GM12892 (cell line): ENCODE measurements at regions not wholly inside any gene's neighbourhood (a gene's known extent, or its start where the extent isn't known, plus 50 kb on each side); places are given as distances from the start of the nearest gene placed in this dataset.
"Not testable (repeated sequence)": the region's sequence is repeated elsewhere in the genome, so short reads cannot be mapped to it uniquely, and the experiment has no call there.

Source experiments
- POLR2A ChIP-seq: IDR thresholded peaks from 2 replicates; pipeline ENCODE4 v1.6.1; 2011; ENCODE audit warnings: low read depth, low read length, control low read depth
- TAF1 ChIP-seq: IDR thresholded peaks from 2 replicates; pipeline ENCODE4 v1.6.1; 2011; ENCODE audit warnings: low read depth, mild to moderate bottlenecking, control low read depth, low read length, borderline replicate concordance

GRCh38 chr3:75434276-75434912, 229.7 kb upstream of the FRG2C start:
- TF ChIP-seq TAF1, POLR2A: not testable (repeated sequence)
